MM.1S (cell line): ENCODE measurements at regions not wholly inside any gene's neighbourhood (a gene's known extent, or its start where the extent isn't known, plus 50 kb on each side); places are given as distances from the start of the nearest gene placed in this dataset.

Experiments used
- DNase-seq: peaks from one replicate; pipeline ENCODE4 v3.0.0-alpha.2; 2015
- H2AFZ ChIP-seq: fragments of 300-600 bp; sonication (generic); 2 replicates; pipeline ENCODE4 v1.6.0; 2016; ENCODE audit warnings: antibody characterized with exemption, low read length
- H3F3A ChIP-seq: fragments of 300-600 bp; sonication (generic); 2 replicates; pipeline ENCODE4 v1.6.1; 2016; ENCODE audit warnings: mild to moderate bottlenecking, antibody characterized with exemption, low read length, moderate library complexity, mixed read lengths; ENCODE audit not compliant: insufficient read depth
- H3K27ac ChIP-seq: fragments of 300-600 bp; sonication (generic); 2 replicates; pipeline ENCODE4 v1.5.1; 2016; ENCODE audit warnings: mild to moderate bottlenecking, low read length
- H3K27me3 ChIP-seq: fragments of 300-600 bp; sonication (generic); replicated peaks from 2 replicates; pipeline ENCODE4 v1.6.0; 2016; ENCODE audit warnings: low read length; ENCODE audit not compliant: insufficient read depth
- H3K36me3 ChIP-seq: fragments of 300-600 bp; sonication (generic); replicated peaks from 2 replicates; pipeline ENCODE4 v1.6.1; 2016; ENCODE audit warnings: mild to moderate bottlenecking, low read length, mixed read lengths; ENCODE audit not compliant: insufficient read depth
- H3K4me1 ChIP-seq: fragments of 300-600 bp; sonication (generic); 2 replicates; pipeline ENCODE4 v1.6.1; 2016; ENCODE audit warnings: low read length, mixed read lengths
- H3K4me2 ChIP-seq: fragments of 300-600 bp; sonication (generic); 2 replicates; pipeline ENCODE4 v1.6.0; 2016; ENCODE audit warnings: low read depth, low read length
- H3K4me3 ChIP-seq: fragments of 300-600 bp; sonication (generic); 2 replicates; pipeline ENCODE4 v1.5.1; 2016; ENCODE audit warnings: low read length, mixed read lengths
- H3K79me2 ChIP-seq: fragments of 300-600 bp; sonication (generic); 2 replicates; pipeline ENCODE4 v1.6.1; 2016; ENCODE audit warnings: mixed run types, low read length, mixed read lengths
- H3K9ac ChIP-seq: fragments of 300-600 bp; sonication (generic); 2 replicates; pipeline ENCODE4 v1.6.1; 2016; ENCODE audit warnings: low read length, mixed read lengths
- H3K9me2 ChIP-seq: fragments of 300-600 bp; sonication (generic); replicated peaks from 2 replicates; pipeline ENCODE4 v1.6.1; 2016; ENCODE audit warnings: mild to moderate bottlenecking, low read length, mixed read lengths; ENCODE audit not compliant: insufficient read depth
- H3K9me3 ChIP-seq: fragments of 300-600 bp; sonication (generic); replicated peaks from 2 replicates; pipeline ENCODE4 v1.6.1; 2016; ENCODE audit warnings: mild to moderate bottlenecking, low read length, mixed read lengths; ENCODE audit not compliant: insufficient read depth
- H4K20me1 ChIP-seq: fragments of 300-600 bp; sonication (generic); 2 replicates; pipeline ENCODE4 v1.6.1; 2016; ENCODE audit warnings: mild to moderate bottlenecking, low read length, moderate library complexity, mixed read lengths; ENCODE audit not compliant: insufficient read depth
- EZH2 ChIP-seq: fragments of 300-600 bp; sonication (generic); optimal IDR thresholded peaks from 2 replicates; pipeline ENCODE3; 2017; ENCODE audit warnings: low read depth, mild to moderate bottlenecking, antibody characterized with exemption, low read length, mixed read lengths
- EZH2phosphoT487 ChIP-seq: fragments of 300-600 bp; sonication (generic); IDR thresholded peaks from 2 replicates; pipeline ENCODE4 v1.6.1; 2018; ENCODE audit warnings: antibody characterized with exemption, low read length
- TF ChIP-seq, protein P1 (sequence below): fragments of 300-600 bp; sonication (generic); IDR thresholded peaks from 2 replicates; pipeline ENCODE4 v1.5.1; 2016; ENCODE audit warnings: antibody characterized with exemption, low read length, mixed read lengths

DNA sequence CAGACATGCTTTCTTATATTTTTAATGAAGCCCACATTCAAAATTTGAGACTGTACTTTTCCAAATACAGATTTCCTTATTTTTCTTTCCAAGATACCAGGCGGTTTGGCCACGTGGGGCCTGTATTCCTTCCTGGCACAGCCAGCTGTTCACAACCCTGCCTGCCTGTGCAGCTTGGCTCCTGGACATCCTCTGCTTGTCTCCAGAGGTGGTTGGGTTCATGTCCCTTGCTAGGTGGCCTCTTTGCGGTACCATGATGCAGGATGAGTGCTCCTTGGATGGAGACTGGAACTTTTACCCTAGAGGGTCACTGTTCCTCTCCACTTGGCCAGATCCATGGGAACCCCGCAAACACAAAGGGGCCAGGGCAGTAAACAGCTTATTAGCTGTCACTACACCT is 297.5 kb upstream of the MSX2 start:
- H3K9ac ChIP-seq, result no peak overlapping the region
- H3K9me2 ChIP-seq, result no peaks in the 10 kb centered on the region
- no peaks in the 10 kb centered on the region for H4K20me1 ChIP-seq
- no peaks in the 10 kb centered on the region for H3K27me3 ChIP-seq
- TF ChIP-seq EZH2phosphoT487 (no peak), EZH2 (no peak)
- TF ChIP-seq, protein P1, sequence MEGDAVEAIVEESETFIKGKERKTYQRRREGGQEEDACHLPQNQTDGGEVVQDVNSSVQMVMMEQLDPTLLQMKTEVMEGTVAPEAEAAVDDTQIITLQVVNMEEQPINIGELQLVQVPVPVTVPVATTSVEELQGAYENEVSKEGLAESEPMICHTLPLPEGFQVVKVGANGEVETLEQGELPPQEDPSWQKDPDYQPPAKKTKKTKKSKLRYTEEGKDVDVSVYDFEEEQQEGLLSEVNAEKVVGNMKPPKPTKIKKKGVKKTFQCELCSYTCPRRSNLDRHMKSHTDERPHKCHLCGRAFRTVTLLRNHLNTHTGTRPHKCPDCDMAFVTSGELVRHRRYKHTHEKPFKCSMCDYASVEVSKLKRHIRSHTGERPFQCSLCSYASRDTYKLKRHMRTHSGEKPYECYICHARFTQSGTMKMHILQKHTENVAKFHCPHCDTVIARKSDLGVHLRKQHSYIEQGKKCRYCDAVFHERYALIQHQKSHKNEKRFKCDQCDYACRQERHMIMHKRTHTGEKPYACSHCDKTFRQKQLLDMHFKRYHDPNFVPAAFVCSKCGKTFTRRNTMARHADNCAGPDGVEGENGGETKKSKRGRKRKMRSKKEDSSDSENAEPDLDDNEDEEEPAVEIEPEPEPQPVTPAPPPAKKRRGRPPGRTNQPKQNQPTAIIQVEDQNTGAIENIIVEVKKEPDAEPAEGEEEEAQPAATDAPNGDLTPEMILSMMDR, result no peak
- H3K36me3 ChIP-seq, result no peaks in the 10 kb centered on the region
- no peaks in the 10 kb centered on the region for H3K79me2 ChIP-seq
- H2AFZ ChIP-seq, result no peak overlapping the region
- H3K4me3 ChIP-seq, result no peak overlapping the region
- no peaks in the 10 kb centered on the region for H3K9me3 ChIP-seq
- H3F3A ChIP-seq, result no peaks in the 10 kb centered on the region
- no peaks in the 10 kb centered on the region for H3K4me1 ChIP-seq
- H3K27ac ChIP-seq, result no peak overlapping the region
- no peak for DNase-seq
- H3K4me2 ChIP-seq, result no peak overlapping the region

DNA sequence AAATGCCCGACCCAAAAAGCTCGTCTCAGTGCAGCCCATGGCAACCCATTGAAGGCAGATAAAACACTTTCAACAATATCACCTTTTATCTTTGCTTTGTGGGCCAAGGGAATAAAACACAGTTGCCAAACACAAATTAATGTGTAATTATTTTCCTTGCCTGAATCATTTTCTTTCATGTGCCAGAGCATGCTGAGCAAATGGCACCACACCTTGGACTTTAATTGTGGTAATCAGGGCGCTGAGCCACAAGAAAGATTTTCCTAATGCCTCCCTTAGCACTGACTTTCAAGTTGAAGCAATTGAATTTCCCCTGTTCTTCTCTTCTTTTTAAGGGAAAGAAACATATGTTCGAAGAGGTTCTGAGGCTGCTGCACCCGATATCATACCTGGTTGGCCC is 297.1 kb upstream of the MSX2 start:
- Histone ChIP-seq H3K4me3 (no peak overlapping the region), H3K27ac (no peak overlapping the region), H3K79me2 (no peaks in the 10 kb centered on the region), H3K9ac (no peak overlapping the region), H3K9me2 (no peaks in the 10 kb centered on the region), H4K20me1 (no peaks in the 10 kb centered on the region), H3K36me3 (no peaks in the 10 kb centered on the region), H3F3A (no peaks in the 10 kb centered on the region), H3K4me1 (no peaks in the 10 kb centered on the region), H2AFZ (no peak overlapping the region), H3K9me3 (no peaks in the 10 kb centered on the region), H3K4me2 (no peak overlapping the region), H3K27me3 (no peaks in the 10 kb centered on the region)
- TF ChIP-seq EZH2phosphoT487 (no peak), EZH2 (no peak)
- TF ChIP-seq, protein P1, result no peak
- no peak for DNase-seq

DNA sequence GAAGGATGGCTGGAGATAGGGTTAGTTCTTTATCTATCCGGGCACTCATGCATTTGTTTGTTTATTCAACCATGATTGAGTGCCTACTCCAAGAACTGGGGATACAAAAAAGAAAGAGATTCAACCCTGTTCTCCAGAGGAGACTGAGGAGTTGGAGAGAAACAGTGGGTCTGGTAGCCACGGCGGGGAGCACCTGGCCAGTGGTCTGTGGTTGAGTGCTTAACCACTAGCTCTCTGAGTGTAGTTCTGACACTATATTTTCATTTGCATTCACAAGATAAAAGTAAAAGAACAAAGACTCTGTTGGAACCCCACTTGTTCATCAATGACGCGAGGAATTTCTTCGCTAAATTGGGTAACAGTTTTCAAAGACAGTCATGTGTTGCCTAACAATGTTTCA is 295.5 kb upstream of the MSX2 start:
- no peaks in the 10 kb centered on the region for H3K36me3 ChIP-seq
- TF ChIP-seq EZH2 (no peak), EZH2phosphoT487 (no peak)
- TF ChIP-seq, protein P1, result no peak
- no peak overlapping the region for H3K27ac ChIP-seq
- no peak for DNase-seq
- no peaks in the 10 kb centered on the region for H3K27me3 ChIP-seq
- H3K9me3 ChIP-seq, result no peaks in the 10 kb centered on the region
- no peak overlapping the region for H2AFZ ChIP-seq
- no peaks in the 10 kb centered on the region for H3K4me1 ChIP-seq
- H3K79me2 ChIP-seq, result no peaks in the 10 kb centered on the region
- H3K9ac ChIP-seq, result no peak overlapping the region
- H4K20me1 ChIP-seq, result no peaks in the 10 kb centered on the region
- no peak overlapping the region for H3K4me2 ChIP-seq
- H3K9me2 ChIP-seq, result no peaks in the 10 kb centered on the region
- no peaks in the 10 kb centered on the region for H3F3A ChIP-seq
- no peak overlapping the region for H3K4me3 ChIP-seq
